NCI-H187 treated with DMSO at 0.1 percent for 48 hours (cell line): ENCODE measurements at regions not wholly inside any gene's neighbourhood (a gene's known extent, or its start where the extent isn't known, plus 50 kb on each side); places are given as distances from the start of the nearest gene placed in this dataset.

Experiments
- DNase-seq: peaks from one replicate; lab custom pipeline; 2025; lab: John Stamatoyannopoulos, UW

DNA sequence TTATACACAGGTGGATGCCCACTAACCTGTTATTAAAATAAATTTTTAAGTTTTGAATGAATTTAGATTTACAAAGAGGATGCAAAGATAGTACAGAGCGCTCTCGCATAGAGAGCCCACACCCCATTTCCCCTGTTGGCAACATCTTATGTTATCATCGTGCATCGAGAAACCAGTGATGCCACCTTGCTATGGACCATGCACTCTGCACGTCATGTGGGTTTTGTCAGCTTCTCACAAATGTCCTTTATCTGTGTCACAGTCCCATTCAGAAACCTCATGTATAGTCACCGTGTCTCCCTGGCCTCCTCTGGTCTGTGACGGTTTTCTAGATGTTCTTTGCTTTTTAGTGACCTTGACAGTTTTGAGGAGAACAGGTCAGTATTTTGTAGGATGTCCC is 60.0 kb downstream of the ING1 start:
- no peak for DNase-seq

DNA sequence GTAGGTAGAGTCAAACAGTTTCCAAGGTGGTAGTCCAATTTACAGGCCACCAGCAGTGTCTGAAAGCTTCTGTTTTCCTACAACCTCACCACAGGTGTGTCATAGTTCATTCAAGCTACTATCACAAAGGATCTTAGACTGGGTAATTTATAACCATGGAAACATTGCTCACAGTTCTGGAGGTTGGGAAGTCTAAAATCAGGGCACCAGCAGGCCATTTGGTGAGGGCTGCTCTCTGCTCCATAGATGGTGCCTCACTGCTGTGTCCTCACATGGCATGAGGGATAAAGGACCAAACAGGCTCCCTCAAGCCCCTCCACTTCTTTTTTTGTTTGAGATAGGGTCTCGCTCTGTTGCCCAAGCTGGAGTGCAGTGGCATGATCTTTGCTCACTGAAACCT is 60.6 kb downstream of the ING1 start:
- DNase-seq = no peak

DNA sequence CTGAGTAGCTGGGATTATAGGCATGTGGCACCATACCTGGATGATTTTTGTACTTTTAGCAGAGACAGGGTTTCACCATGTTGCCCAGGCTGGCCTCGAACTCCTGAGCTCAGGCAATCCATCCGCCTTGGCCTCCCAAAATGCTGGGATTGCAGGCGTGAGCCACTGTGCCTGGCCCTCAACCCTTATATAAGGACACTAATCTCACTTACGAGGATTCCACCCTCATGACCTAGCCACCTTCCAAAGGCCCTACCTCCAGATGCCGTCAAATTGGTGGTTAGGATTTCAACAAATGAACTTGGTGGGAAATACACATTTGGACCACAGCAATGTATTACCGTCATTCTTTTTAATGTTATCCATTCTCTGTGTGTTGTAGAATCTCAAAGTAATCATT is 61.0 kb downstream of the ING1 start:
- DNase-seq = no peak

DNA sequence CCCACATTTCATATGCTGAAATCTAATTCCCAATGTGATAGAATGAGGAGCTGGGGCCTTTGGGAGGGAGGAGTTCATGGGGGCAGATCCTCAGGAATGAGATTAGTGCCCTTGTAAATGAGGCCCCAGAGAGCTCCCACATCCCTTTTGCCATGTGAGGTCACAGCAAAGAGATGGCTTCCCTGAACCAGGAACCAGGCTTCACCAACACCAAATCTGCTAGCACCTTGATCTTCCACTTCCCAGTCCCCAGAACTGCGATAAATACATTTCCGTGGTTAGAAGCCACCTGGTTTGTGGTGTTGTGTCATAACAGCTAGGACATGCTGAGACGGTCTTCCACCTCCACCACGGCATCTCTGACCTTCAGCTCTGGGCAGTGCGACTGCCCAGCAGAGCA is 62.1 kb downstream of the ING1 start:
- DNase-seq = no peak

DNA sequence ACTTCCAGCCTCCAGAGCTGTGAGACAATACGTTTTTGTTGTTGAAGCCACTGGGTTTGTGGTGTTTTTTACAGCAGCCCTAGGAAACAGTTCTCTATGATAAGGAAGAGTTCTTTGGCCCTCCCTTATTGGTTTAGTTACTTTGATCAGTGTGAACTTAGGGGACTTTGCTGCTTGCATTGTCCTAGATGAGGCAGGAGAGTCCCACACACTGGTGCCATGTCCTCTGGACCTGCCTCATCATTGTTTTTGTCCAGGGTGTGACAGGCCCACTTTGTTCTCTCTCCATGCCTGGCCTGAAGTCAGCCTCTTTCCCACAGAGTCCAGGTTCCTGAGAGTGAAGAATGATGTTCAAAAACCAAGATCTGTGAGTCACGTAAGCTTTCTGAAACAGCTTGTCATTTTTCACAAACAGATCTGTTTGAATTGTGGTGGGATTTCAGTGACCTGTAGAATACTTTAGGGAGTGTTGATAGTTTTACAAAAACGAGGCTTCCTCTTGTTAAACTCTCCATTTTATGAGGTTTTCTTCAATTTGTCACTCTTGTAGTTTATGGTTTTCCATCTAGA is 63.8 kb downstream of the ING1 start:
- DNase-seq = no peak

DNA sequence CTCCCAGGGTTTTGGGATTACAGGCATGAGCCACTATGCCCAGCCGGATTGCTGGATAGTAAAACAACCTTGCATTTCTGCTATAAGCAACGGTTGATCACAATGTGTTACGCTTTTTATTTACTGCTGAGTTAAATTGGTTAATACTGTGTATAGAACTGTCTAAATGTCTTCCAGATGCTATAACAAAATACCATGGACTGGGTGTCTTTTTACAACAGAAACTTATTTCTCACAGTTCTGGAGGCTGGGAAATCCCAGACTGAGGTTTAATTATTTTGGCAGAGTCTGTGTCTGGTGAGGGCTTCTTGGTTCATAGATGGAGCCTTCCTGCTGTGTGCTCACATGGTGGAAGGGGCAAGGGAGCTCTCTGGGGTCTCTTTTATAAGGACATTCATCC is 65.5 kb downstream of the ING1 start:
- DNase-seq = no peak

DNA sequence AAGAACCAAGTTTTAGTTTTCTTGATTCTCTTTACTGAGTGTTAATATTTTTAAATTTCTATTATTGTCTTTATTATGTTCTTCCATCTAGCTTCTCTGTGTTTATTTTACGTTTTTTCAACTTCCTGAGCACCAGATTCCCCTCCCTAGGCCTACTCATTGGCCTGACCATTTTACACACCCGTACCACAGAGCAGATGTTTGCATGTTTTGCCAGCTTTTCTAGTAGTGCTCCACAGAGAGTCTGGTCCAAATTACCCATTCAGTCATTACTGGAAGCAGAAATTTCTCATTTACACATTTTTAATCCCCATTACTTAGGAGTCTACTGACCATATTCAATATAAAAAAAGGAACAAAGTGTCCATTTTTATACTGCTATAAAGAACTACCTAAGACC is 66.9 kb downstream of the ING1 start:
- DNase-seq = no peak

DNA sequence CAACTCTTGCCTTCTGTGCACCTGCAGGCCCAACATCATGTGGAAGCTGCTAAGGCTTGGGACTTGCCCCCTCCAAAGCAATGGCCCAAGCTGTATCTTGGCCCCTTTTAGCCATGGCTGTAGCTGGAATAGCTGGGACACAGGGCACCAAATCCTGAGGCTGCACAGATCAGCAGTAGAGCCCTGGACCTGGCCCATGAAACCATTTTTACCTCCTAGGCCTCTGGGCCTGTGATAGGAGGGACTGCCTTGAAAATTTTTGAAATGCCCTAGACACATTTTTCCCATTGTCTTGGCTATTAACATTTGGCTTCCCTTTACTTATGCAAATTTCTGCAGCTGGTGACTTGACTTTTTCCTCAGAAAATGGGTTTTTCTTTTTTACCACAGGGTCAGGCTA is 68.7 kb downstream of the ING1 start:
- no peak for DNase-seq

DNA sequence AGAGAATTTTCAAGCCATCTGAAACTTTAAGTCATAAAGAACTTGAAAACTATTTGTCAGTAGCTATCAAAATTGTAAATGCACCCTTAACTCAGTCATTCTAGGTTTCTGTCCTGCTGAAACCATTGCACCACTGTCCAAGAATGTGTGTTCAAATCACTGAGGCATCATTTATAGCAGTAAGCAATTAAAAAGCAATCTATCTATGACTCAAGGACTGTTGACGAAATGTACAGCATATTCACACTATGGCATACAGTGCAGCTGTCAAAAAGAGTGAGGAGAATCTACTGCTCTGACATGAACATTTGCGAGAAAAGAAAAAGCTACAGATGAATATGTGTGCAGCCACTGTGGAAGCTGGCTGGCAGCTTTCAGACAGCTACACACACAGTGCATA is 71.2 kb downstream of the ING1 start:
- no peak for DNase-seq

DNA sequence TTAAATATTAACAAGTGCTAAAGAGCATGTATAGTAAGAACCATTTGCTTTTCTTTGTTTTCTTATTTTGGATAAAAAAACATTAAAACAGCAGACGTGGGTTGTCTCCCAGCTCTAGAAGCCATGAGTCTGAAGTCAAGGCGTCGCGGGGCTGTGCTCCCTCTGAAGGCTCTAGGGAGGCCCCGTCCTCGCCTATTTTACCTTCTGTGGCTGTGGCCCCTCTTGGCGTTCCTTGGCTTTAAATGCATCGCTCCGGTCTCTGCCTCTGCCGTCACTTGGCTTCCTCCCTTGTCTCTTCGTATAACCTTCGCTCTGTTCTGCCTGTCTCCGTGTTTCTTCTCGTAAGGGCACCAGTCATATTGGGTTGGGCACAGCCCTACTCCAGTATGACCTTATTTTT is 75.3 kb downstream of the ING1 start:
- no peak for DNase-seq

DNA sequence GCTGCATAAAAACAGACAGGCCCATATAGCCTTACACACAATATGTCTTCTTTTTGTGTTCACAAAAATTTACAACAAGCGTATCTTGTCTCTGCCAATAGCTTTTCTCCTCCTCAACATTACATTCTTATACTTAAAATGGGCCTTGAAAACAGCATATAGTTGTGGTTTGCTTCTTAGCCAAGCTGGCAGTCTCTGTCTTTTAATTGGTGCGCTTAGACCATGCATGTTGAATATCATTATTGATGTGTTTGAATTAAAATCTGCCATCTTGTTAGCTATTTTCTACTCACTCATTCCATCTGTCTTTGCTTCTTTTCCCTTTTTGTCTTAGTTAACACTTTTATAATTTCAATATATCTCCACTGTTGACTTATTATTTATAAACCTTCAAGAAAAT is 76.4 kb downstream of the ING1 start:
- DNase-seq = no peak

DNA sequence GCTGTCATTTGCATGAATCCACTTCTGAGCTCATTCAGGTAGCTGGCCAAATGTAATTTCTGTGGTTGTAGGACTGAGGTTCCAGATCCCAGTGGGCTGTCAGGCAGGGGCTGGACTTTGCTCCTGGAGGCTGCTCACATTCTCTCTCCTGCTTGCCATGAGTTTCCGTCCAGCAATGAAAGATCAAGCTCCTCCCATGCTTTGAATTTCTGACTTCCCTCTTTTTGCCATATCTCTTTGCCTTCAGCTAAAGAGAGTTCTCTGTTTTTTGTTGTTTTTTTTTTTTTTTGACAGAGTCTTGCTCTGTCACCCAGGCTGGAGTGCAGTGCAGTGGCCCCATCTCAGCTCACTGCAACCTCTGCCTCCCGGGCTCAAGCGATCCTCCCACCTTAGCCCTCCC is 76.9 kb downstream of the ING1 start:
- no peak for DNase-seq

DNA sequence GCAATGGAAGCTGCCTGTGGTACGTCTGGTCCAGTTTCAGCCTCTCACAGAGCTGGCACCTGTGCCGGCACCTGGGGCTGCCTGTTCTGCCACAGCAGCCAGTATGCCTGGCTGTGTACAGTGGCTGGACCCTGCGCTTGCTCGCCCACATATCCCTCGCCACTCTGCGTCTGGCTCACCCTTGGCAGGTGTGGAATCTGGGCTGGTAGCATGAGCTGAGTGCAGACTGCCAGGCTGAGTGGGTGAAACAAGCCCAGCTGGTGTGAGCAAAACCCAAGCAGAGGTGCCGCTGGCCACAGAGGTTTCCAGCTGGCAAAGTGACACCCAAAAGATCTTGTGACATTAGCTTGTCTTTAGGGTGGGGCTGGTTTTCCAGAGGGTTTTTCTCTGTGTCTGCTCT is 80.7 kb downstream of the ING1 start:
- no peak for DNase-seq

DNA sequence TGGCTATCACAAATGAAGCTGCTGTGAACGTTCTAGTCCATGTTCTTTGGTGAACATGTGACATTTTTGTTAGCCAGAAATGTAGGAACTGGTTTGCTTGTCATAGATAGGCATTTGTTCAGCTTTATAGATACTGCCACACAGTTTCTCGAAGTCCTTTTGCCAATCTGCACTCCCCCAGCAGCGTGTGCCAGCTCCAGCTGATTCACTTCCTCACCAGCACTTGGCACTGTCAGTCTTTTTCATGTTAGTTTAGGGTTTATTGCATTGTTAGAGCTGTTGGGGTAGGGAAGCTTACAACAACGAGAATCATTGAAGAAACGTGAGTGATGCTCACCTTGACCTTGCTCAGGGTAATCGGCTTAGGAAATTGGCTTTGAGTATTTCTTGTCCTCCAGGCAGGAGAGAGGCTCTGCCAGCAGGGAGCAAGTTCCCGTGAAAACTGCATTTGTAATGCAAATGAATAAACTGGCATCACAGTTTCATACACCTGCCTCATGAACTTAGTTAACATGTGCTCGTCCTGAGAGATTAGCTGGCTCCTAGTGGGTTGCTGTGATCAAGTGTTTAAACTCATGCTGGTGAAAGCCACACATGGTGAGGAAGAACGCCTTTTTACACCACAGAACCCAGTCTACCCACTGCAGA is 83.9 kb downstream of the ING1 start:
- no peak for DNase-seq

DNA sequence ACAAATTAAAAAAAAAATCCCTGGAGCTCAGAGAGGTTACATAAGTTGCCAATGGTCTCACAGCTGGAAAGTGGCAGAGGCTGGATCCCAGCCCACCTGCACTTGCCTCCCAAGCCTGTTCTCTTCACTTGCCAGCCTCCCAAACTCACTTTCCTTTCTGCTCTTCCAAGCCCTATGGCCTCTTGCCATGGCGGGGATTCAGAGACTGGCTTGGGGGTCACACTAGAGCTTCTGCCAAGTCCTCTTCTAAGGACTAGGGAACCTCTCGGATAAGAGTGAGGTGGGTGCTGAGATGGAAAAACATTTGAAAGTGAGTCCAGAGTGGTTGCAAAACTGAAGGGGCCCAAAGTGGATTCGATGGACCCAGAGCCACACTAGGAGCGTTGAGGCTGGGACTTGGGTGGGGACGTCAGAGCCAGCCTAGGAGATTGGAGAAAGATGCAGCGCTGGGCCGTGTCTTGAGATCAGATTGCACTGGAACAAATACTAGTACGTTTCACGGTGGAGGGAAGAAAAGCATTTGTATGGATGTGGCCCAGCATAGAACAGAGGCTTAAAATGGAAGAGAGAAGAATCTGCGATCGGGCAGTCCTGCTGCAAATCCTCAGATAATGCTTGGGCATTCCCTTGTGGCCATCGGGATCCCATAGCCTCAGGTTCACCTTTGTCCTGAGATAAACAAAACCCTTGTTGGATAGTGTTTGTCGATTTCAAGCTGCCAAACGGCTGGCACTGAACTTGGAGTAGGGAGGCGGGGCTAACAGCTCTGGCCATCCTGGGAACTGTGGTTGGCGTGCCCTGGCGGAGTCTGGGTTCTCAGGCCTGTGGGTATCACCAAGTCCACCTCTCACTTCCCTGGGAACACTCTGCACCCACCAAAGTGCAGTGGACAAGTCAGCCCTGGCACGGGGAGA is 84.8 kb downstream of the ING1 start:
- no peak for DNase-seq

DNA sequence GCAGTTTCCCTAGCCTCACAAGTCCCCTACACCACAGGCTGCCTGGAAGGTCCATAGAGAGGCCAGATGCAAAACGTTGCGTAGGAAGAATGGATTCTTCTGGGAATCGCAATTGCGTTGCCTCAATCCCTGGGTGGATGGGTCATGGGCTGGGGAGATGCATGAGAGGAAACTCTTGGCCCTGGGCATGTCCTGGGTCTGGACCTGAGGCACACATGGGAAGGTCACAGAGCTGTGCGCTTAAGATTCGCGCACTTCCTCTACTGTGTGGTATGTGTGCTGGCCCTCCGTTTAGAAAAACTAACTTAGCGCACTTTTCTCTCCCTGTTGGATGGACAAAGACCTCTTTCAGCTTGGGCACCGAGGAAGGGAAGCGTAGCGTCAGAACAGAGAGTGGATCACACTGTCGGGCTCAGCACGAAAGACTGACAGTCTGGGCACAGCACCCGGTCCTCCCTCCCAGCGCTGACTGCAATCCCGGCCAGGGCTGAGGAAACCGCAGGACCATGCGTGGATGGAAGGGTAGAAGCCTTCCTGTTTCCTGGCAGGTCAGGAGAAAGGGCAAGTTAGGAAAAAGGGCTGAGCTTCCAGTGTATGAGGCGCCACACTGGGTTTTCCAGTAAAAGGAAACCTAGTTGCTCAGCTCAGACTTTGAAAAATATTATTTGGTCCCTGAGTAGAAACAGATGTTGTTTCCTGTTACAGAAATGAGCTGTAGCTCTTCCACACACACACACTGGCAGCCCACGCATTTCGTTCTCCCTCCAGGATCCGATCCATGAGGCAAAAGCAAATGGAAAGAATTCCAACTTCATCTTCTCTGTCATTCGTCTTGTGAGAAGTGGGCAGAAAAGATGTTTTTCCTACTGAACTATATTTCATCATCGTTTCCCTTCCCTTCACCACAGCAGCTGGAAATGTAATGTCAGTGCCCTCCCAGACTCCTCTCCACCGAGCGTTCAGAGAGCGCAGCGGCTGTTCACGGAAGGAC is 86.0 kb downstream of the ING1 start:
- DNase-seq = no peak

DNA sequence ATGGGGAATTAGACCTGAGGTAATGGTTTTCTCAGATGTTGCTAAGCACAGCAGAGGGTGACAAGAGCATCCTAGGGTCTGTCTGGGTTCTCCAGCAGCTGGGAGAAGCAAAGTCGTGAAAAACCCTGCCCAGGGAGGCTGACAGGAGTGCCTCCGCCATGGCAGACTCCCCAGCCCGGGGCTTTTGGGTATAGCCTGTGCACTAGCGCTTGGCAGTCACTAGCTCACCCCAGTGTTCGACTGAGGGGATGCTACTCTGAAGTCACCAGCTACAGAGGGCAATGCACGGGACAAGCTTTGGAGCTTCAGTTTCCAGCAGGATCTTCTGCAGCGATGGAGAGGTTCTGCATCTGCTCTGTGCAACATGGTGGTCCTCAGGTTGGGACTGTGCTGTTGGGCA is 87.5 kb downstream of the ING1 start:
- no peak for DNase-seq

DNA sequence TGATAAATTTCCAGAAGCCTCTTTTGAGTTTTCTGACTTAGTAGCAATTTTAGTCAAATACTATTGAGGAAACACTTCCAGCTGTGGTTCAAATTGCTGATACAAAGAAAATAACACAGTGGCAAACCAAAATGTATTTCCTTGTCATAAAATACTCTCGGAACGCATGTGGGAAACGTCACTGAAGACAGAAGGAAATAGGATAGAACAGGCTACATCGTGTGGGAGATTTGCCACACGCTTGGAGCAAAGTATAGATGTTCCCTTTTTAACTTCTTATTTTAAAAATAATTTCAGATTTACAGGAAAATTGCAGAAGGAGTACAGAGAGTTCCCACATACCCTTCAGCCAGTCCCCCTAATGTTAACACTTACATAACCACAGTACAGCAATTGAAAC is 88.8 kb downstream of the ING1 start:
- no peak for DNase-seq

DNA sequence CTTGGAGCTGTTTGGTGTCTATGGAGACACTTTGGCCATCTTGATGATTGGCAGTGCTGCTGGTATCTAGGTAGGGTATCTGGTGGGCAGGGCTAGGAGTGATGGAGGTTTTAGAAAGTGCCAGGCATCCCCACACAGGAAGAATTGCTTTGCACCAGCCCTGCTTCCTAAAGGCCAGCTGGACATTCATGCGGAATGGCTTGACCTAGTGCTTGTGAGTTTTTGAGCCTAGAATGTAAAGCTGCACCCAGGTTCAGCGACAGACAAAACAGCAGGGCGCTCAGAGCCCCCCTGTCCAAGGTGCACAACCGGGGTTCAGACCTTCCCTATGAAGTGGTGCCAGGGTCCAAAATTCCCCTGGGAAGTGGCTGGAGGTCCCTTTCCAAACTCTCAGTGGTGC is 93.1 kb downstream of the ING1 start:
- no peak for DNase-seq

DNA sequence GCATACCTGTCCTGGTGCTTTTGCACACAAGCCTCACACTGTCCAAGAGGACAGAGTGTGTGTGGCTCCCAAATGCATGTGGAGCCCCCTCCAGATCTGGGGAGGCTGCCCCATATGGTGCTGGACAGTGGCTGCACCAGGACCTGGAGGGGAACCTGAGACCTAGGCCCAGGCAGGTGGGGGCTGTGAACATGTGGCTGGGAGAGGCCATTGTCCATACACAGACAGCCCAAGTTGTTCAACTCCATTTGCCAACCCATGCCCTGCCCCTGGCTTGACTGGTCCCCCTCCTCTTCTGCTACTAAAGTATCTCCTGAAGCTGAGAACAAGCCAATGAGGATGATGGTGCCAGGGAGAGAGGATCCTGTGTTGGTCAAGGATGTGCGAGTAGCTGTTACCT is 94.0 kb downstream of the ING1 start:
- DNase-seq = no peak

DNA sequence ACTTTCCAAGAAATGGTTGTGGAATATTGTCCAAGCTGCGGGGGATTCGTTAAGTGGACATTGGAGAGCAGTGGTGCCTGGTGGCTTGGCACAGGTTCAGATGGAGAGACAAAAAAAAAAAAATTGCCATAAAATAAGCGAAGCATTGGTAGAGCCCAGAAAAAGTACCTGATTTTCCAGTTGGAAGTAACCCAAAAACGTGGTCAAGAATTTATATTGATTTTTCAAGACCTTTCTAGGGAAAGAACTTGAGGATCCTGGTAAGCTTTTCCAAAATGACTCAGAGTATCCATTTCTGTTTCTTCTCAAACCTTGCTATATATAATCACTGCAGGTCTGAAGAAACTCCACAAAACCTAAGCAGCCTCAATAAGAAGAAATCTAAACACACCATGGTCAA is 94.6 kb downstream of the ING1 start:
- no peak for DNase-seq

DNA sequence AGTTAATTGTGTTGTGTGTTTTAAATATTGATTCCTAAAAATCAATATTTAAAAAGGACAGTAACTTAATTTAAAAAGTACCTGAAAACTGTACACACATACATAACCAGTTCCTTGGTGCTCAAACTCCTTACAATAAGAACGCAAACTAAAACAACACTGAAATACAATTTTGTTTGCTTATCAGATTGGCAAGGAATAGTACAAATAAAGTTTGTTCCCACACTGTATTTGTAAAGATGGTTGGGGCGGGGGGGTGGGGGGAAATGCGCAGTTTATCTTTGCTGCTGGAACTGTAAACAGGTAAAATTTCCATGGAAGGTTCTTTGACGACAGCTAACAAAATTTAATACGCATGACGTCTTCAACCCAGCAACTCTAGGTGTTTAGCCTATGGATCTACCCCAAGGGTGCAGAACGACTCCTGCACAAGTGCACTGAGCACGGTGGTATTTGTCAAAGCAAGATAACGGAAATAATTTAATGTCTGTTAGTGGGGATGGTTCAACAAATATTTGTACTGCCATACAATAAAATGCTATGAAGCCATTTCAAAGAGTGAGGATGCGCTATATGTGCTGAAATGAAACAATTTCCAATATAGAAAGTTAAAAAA is 96.5 kb downstream of the ING1 start:
- DNase-seq = no peak
